B cell (primary cell): ENCODE measurements at regions not wholly inside any gene's neighbourhood (a gene's known extent, or its start where the extent isn't known, plus 50 kb on each side); places are given as distances from the start of the nearest gene placed in this dataset.

Source experiments
- ATAC-seq: fragments of 200-7000 bp; cut with Tn5 transposase; one replicate; pipeline ENCODE4 v1.10.0; 2021; ENCODE audit warnings: low read depth, mild to moderate bottlenecking, moderate number of reproducible peaks, moderate library complexity
- CTCF ChIA-PET: fragments of 350-600 bp; sonication (Branson Sonifier 250); formaldehyde crosslinking; loops from one replicate; lab custom pipeline; 2021; ENCODE audit warnings: antibody characterized with exemption, inconsistent platforms; lab: Charles Lee
- POLR2A ChIA-PET: fragments of 350-600 bp; sonication (Branson Sonifier 250); formaldehyde crosslinking; loops from one replicate; lab custom pipeline; 2021; ENCODE audit warnings: antibody characterized with exemption; lab: Charles Lee
- DNase-seq: peaks from one replicate; pipeline ENCODE4 v3.0.0; 2013
- H2AFZ ChIP-seq: 2 replicates; pipeline ENCODE4 v1.6.1; 2012; ENCODE audit warnings: mild to moderate bottlenecking, low read depth, low read length; ENCODE audit not compliant: insufficient read depth, poor library complexity, severe bottlenecking
- H3K27ac ChIP-seq, 2 donors: 1 replicate in 1 of 2; 2 replicates in 1 of 2; pipeline ENCODE4 v1.5.1; 2012 to 2013; ENCODE audit warnings: low read length in 2 of 2, mild to moderate bottlenecking in 2 of 2, moderate library complexity in 1 of 2
- H3K27me3 ChIP-seq, 4 experiments: fragments of 200-600 bp in 1 of 4; sonication (generic) in 1 of 4; replicated peaks in 1 of 4; 1 replicate in 2 of 4; 2 replicates in 2 of 4; pipeline versions ENCODE4 v1.6.1 to v1.7.0; 2013 to 2016; ENCODE audit warnings: low read length in 3 of 4, mild to moderate bottlenecking in 2 of 4, mixed read lengths in 1 of 4, moderate library complexity in 1 of 4; ENCODE audit not compliant: insufficient read depth in 4 of 4, control insufficient read depth in 3 of 4; ENCODE audit errors: control extremely low read depth in 1 of 4
- H3K36me3 ChIP-seq, 2 experiments: replicated peaks in 1 of 2; 1 replicate in 1 of 2; 2 replicates in 1 of 2; pipeline versions ENCODE4 v1.6.1 to v1.7.1; 2013; ENCODE audit warnings: low read length in 1 of 2; ENCODE audit not compliant: insufficient read depth in 2 of 2, control insufficient read depth in 1 of 2; ENCODE audit errors: control extremely low read depth in 1 of 2, extremely low read depth in 1 of 2
- H3K4me1 ChIP-seq, 2 donors: fragments of 200-600 bp in 1 of 2; sonication (generic) in 1 of 2; 1 replicate in 1 of 2; 2 replicates in 1 of 2; pipeline versions ENCODE4 v1.5.1 to v1.6.1; 2013 to 2017; ENCODE audit warnings: low read length in 2 of 2; ENCODE audit not compliant: control insufficient read depth in 2 of 2, insufficient read depth in 2 of 2
- H3K4me2 ChIP-seq: replicated peaks from 2 replicates; pipeline ENCODE3; 2012; ENCODE audit warnings: mild to moderate bottlenecking, low read depth, low read length; ENCODE audit not compliant: poor library complexity, severe bottlenecking
- H3K4me3 ChIP-seq, 5 experiments: fragments of 200-600 bp in 1 of 5; sonication (generic) in 1 of 5; 1 replicate in 3 of 5; 2 replicates in 2 of 5; pipeline versions ENCODE4 v1.5.1 to v1.7.0; 2011 to 2016; ENCODE audit warnings: low read length in 4 of 5, mild to moderate bottlenecking in 4 of 5, low read depth in 2 of 5, control low read depth in 1 of 5, moderate library complexity in 1 of 5; ENCODE audit not compliant: insufficient read depth in 1 of 5; ENCODE audit errors: control extremely low read depth in 1 of 5, extremely low read depth in 1 of 5
- H3K79me2 ChIP-seq: fragments of 200-600 bp; sonication (generic); one replicate; pipeline ENCODE4 v1.6.0; 2016; ENCODE audit warnings: low read length; ENCODE audit not compliant: control insufficient read depth, insufficient read depth
- H3K9ac ChIP-seq: fragments of 200-600 bp; sonication (generic); 2 replicates; pipeline ENCODE4 v1.6.1; 2017; ENCODE audit warnings: mild to moderate bottlenecking, low read length, moderate library complexity
- H3K9me3 ChIP-seq, 3 donors: one replicate each; pipeline versions ENCODE4 v1.6.1 to v1.7.1; 2013; ENCODE audit warnings: low read length in 2 of 3; ENCODE audit not compliant: control insufficient read depth in 2 of 3, insufficient read depth in 1 of 3; ENCODE audit errors: control extremely low read depth in 1 of 3
- H4K20me1 ChIP-seq: 2 replicates; pipeline ENCODE4 v1.6.0; 2012; ENCODE audit warnings: mild to moderate bottlenecking, low read length; ENCODE audit not compliant: insufficient read depth, control insufficient read depth, poor library complexity, severe bottlenecking
- H3K27ac Mint-ChIP-seq: one replicate; pipeline ENCODE4 v1.8.0; 2021; ENCODE audit warnings: mixed read lengths
- H3K27me3 Mint-ChIP-seq: one replicate; pipeline ENCODE4 v1.8.0; 2021; ENCODE audit warnings: mixed read lengths
- H3K4me1 Mint-ChIP-seq: one replicate; pipeline ENCODE4 v1.8.0; 2021; ENCODE audit warnings: mixed read lengths
- H3K4me3 Mint-ChIP-seq: one replicate; pipeline ENCODE4 v1.8.0; 2021; ENCODE audit warnings: mixed read lengths
- H3K9me3 Mint-ChIP-seq: one replicate; pipeline ENCODE4 v1.8.0; 2022; ENCODE audit warnings: mixed read lengths; ENCODE audit not compliant: insufficient read depth
- CTCF ChIP-seq: fragments of 200-600 bp; IDR thresholded peaks from one replicate; pipeline ENCODE4 v1.8.0; 2022; ENCODE audit warnings: antibody characterized with exemption, mild to moderate bottlenecking
- EZH2 ChIP-seq: IDR thresholded peaks from 2 replicates; pipeline ENCODE4 v1.6.1; 2012; ENCODE audit warnings: borderline replicate concordance, low read depth, mild to moderate bottlenecking, moderate library complexity, low read length; ENCODE audit not compliant: insufficient read depth, poor library complexity, severe bottlenecking
- WGBS: methylation state at CpG from one replicate; pipeline ENCODE4 v1.1.5; 2013; ENCODE audit warnings: missing lambda C conversion rate; ENCODE audit not compliant: insufficient coverage; 5-methylcytosine and 5-hydroxymethylcytosine counted together
- intact Hi-C: fragments of 100-400 bp; cut with micrococcal nuclease; formaldehyde crosslinking; loops from one replicate; pipeline ENCODE4 v1.10.0; 2022

DNA sequence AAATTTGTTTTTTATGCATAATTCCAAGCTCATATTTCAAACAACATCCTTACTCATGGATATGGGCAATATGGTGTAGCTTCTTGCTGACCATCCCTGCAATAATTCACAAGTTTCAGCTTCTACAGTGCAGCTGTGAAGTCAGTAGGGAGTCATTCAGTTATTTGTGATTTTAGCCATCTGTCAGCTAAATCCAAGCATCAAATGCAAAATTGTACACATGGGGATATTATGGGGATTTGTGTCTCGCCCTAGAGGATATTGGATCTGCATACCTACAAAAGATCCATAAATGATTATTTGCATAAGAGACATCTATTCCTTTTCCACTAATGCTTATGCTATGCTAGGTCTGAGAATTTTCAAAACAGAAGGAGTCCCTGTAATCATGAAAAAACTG lies 217.9 kb upstream of the SLITRK5 start:
- H3K27ac Mint-ChIP-seq = no peak overlapping the region
- TF ChIP-seq EZH2 = no peak
- Histone ChIP-seq H4K20me1 (no peaks in the 10 kb centered on the region), H3K27ac (no peak overlapping the region), H3K4me1 (no peaks in the 10 kb centered on the region), H3K79me2 (no peaks in the 10 kb centered on the region), H3K9me3 (no peaks in the 10 kb centered on the region), H3K27me3 (no peaks in the 10 kb centered on the region), H2AFZ (no peak overlapping the region), H3K9ac (no peak overlapping the region), H3K36me3 (no peaks in the 10 kb centered on the region), H3K4me3 (no peak overlapping the region), H3K4me2 (no peak overlapping the region)
- H3K9me3 Mint-ChIP-seq = peaks cover 3% of the 10 kb centered on the region
- DNase-seq (no peak), ATAC-seq (no peak)
- intact Hi-C loops = no loop called here
- H3K27me3 Mint-ChIP-seq = no peaks in the 10 kb centered on the region
- H3K4me3 Mint-ChIP-seq = no peak overlapping the region
- CTCF ChIA-PET = no interaction called here
- POLR2A ChIA-PET = no interaction called here
- WGBS = no CpG with 5 or more reads among the region's 1 CpG
- H3K4me1 Mint-ChIP-seq = no peaks in the 10 kb centered on the region

- Histone ChIP-seq H2AFZ (no peak overlapping the region), H3K9ac (no peak overlapping the region), H3K9me3 (peaks cover 0 to 1% (median 0%) of the 10 kb centered on the region in 3 donors), H3K4me2 (no peak overlapping the region), H3K4me1 (no peaks in the 10 kb centered on the region), H4K20me1 (no peaks in the 10 kb centered on the region), H3K27ac (no peak overlapping the region), H3K36me3 (no peaks in the 10 kb centered on the region), H3K27me3 (no peaks in the 10 kb centered on the region), H3K4me3 (no peak overlapping the region), H3K79me2 (no peaks in the 10 kb centered on the region)
- H3K27me3 Mint-ChIP-seq = no peaks in the 10 kb centered on the region
- CTCF ChIA-PET = no interaction called here
- intact Hi-C loops = no loop called here
- peaks cover 4% of the 10 kb centered on the region for H3K9me3 Mint-ChIP-seq
- POLR2A ChIA-PET = no interaction called here
- no peak overlapping the region for H3K27ac Mint-ChIP-seq
- no peak overlapping the region for H3K4me3 Mint-ChIP-seq
- no peak for ATAC-seq
- WGBS = no CpG with 5 or more reads among the region's 1 CpG
- no peak for TF ChIP-seq CTCF
- TF ChIP-seq EZH2 = no peak
- H3K4me1 Mint-ChIP-seq = no peaks in the 10 kb centered on the region
- no peak for DNase-seq
These were observed 211.8 kb upstream of the SLITRK5 start for GRCh38 chr13:87459419-87459818.
